Bronchial epithelial cell (primary cell): ENCODE measurements at regions not wholly inside any gene's neighbourhood (a gene's known extent, or its start where the extent isn't known, plus 50 kb on each side); places are given as distances from the start of the nearest gene placed in this dataset.

Source experiments
- DNase-seq: peaks from one replicate; pipeline ENCODE4 v3.0.0-alpha.2; 2010; ENCODE audit warnings: low read depth
- FAIRE-seq: peaks from 2 replicates; lab custom pipeline; 2011; peaks lifted over from hg19 to GRCh38; lab: Jason Lieb, UNC
- H3K27me3 ChIP-seq: 2 replicates; pipeline ENCODE4 v1.5.1; 2011; ENCODE audit warnings: low read length; ENCODE audit not compliant: control insufficient read depth, insufficient read depth
- H3K36me3 ChIP-seq: 2 replicates; pipeline ENCODE4 v1.5.1; 2011; ENCODE audit warnings: low read length; ENCODE audit not compliant: control insufficient read depth, insufficient read depth
- H3K4me3 ChIP-seq: 2 replicates; pipeline ENCODE4 v1.5.1; 2011; ENCODE audit warnings: mild to moderate bottlenecking, low read depth, low read length, control low read depth
- TF ChIP-seq, protein P1 (sequence below): IDR thresholded peaks from 2 replicates; pipeline ENCODE4 v1.5.1; 2011; ENCODE audit warnings: mild to moderate bottlenecking, moderate library complexity, low read length, control low read depth, inconsistent platforms; ENCODE audit not compliant: insufficient read depth, severe bottlenecking

GRCh38 chr2:206845877-206846276, 80.5 kb downstream of the FASTKD2 start:
- Histone ChIP-seq H3K27me3 (no peaks in the 10 kb centered on the region), H3K4me3 (no peak overlapping the region), H3K36me3 (no peaks in the 10 kb centered on the region)
- TF ChIP-seq, protein P1, sequence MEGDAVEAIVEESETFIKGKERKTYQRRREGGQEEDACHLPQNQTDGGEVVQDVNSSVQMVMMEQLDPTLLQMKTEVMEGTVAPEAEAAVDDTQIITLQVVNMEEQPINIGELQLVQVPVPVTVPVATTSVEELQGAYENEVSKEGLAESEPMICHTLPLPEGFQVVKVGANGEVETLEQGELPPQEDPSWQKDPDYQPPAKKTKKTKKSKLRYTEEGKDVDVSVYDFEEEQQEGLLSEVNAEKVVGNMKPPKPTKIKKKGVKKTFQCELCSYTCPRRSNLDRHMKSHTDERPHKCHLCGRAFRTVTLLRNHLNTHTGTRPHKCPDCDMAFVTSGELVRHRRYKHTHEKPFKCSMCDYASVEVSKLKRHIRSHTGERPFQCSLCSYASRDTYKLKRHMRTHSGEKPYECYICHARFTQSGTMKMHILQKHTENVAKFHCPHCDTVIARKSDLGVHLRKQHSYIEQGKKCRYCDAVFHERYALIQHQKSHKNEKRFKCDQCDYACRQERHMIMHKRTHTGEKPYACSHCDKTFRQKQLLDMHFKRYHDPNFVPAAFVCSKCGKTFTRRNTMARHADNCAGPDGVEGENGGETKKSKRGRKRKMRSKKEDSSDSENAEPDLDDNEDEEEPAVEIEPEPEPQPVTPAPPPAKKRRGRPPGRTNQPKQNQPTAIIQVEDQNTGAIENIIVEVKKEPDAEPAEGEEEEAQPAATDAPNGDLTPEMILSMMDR, result no peak
- DNase-seq (no peak), FAIRE-seq (no peak)

GRCh38 chr2:206846331-206846730, 80.9 kb downstream of the FASTKD2 start:
- DNase-seq, result no peak
- no peaks in the 10 kb centered on the region for H3K27me3 ChIP-seq
- H3K4me3 ChIP-seq, result no peak overlapping the region
- H3K36me3 ChIP-seq, result no peaks in the 10 kb centered on the region
- TF ChIP-seq, protein P1, result no peak
- no peak for FAIRE-seq

DNA sequence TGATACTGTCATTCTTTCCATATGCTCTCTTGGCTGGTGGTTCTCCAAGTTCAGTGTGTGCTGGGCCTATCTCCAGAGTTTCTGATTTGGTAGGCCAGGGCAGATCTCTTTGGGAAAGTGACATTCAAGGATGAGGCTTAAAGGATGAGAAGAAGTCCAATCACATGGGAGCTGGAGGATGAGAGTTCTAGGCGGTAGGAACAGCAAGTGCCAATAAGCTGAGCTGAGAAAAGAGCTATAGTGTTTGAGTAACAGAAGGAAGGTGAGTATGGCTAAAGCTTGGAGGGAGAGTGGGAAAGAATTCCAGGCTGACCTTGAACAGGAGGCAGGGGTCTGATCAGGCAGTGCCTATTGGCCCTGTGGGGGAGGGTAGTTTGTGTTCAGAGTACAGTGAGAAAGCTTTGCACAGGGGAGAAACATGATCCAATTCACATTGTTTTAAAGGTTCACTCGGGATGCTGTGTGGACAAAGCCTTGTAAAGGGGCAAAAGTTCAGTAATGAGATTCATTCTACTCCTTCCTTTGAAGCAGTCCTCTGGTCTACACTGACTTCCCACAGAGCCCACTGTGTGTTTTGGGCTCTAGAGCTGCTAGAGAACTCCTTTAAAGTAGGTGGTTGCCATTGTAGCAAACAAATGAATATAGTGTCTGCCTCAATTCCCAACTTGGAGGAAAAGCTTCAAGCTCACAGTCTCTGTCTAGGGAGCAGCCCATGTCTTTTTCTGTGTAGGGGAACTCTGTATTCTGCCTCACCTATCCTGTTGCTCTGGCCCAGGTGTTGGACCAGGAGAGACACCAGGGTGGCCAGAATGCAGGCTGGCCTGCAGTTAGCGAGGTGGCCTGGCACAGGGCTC, 81.8 kb downstream of the FASTKD2 start:
- Histone ChIP-seq H3K4me3 (no peak overlapping the region), H3K36me3 (no peaks in the 10 kb centered on the region), H3K27me3 (no peaks in the 10 kb centered on the region)
- FAIRE-seq, result peak; percentile 90
- no peak for DNase-seq
- TF ChIP-seq, protein P1, result no peak

DNA sequence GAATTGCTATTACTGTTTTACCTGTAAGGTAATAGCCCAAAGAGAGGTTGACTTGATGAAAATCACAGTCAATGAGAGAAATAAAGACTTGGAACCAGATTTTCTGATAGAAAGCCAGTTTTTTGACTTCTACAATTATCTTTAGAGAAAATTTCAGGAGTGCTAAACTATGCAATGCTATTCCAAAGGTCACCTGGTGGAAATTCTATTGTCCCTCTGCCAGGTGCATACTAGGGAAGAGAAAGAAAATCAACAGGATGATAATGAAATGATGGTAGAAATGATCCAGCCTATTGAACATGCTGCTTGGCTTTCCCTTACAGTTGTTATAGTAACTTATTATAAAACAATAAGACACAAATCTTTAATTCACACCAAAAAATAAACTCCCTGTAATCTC, 85.0 kb downstream of the FASTKD2 start:
- DNase-seq (no peak), FAIRE-seq (no peak)
- no peaks in the 10 kb centered on the region for H3K36me3 ChIP-seq
- H3K27me3 ChIP-seq, result no peaks in the 10 kb centered on the region
- TF ChIP-seq, protein P1, result no peak
- H3K4me3 ChIP-seq, result no peak overlapping the region

GRCh38 chr2:206851521-206851920, 86.1 kb downstream of the FASTKD2 start:
- TF ChIP-seq, protein P1, result no peak
- FAIRE-seq, result no peak

More at GRCh38 chr2:206851521-206851920, 86.1 kb downstream of the FASTKD2 start:
- no peak for DNase-seq
- Histone ChIP-seq H3K27me3 (no peaks in the 10 kb centered on the region), H3K36me3 (no peaks in the 10 kb centered on the region), H3K4me3 (no peak overlapping the region)
